Stomach (tissue), 8 donors: ENCODE measurements at regions not wholly inside any gene's neighbourhood (a gene's known extent, or its start where the extent isn't known, plus 50 kb on each side); places are given as distances from the start of the nearest gene placed in this dataset.

Experiments used
- DNase-seq, 2 donors: peaks; one replicate each; pipeline versions ENCODE4 v3.0.0 to v3.0.0-alpha.2; 2013 to 2019
- H3K27ac ChIP-seq, 5 donors: fragments of 200-600 bp in 4 of 5; sonication (generic) in 4 of 5; one replicate each; pipeline ENCODE4 v1.5.1; 2013 to 2019; ENCODE audit warnings: mild to moderate bottlenecking in 1 of 5, moderate library complexity in 1 of 5
- H3K27me3 ChIP-seq, 3 donors: fragments of 200-600 bp; sonication (generic); one replicate each; pipeline ENCODE4 v1.5.1; 2017 to 2019; ENCODE audit warnings: mixed run types in 1 of 3
- H3K36me3 ChIP-seq, 4 donors: fragments of 200-600 bp; sonication (generic); 1 replicate in 3 of 4; 2 replicates in 1 of 4; pipeline ENCODE4 v1.5.1; 2016 to 2019
- H3K4me1 ChIP-seq, 4 donors: fragments of 200-600 bp; sonication (generic); one replicate each; pipeline ENCODE4 v1.5.1; 2016 to 2019
- H3K4me3 ChIP-seq, 4 donors: fragments of 200-600 bp; sonication (generic) in 3 of 4; one replicate each; pipeline ENCODE4 v1.5.1; 2016 to 2019; ENCODE audit warnings: mild to moderate bottlenecking in 1 of 4
- H3K9me3 ChIP-seq, 4 donors: fragments of 200-600 bp; sonication (generic); one replicate each; pipeline ENCODE4 v1.5.1; 2016 to 2019
- EP300 ChIP-seq: sonication (generic); formaldehyde crosslinking; IDR thresholded peaks from one replicate; pipeline ENCODE4 v1.6.1; 2017; ENCODE audit warnings: antibody characterized with exemption
- POLR2A ChIP-seq, 4 donors: fragments of 450-650 bp; IDR thresholded peaks; one replicate each; pipeline ENCODE4 v1.6.1; 2016; ENCODE audit warnings: antibody characterized with exemption in 4 of 4, control low read depth in 2 of 4, mild to moderate bottlenecking in 1 of 4, moderate library complexity in 1 of 4
- POLR2AphosphoS5 ChIP-seq, 3 donors: sonication (generic); formaldehyde crosslinking; IDR thresholded peaks; one replicate each; pipeline ENCODE4 v1.6.1; 2016; ENCODE audit warnings: antibody characterized with exemption in 3 of 3
- WGBS, 5 donors: extraction: QIAGEN DNeasy Blood & Tissue Kit in 3 of 5; methylation state at CpG; one replicate each; pipeline versions ENCODE4 v1.1.5 to v1.1.7; 2013 to 2018; 5-methylcytosine and 5-hydroxymethylcytosine counted together
- intact Hi-C: fragments of 100-400 bp; cut with DNase I; formaldehyde crosslinking; loops from one replicate; pipeline ENCODE4 v1.15.1; 2023; ENCODE audit warnings: low total_unique reads
- TF ChIP-seq, protein P1 (sequence below), 7 experiments: fragments of 450-650 bp in 4 of 7; fragments of 200-600 bp in 3 of 7; sonication (generic) in 3 of 7; IDR thresholded peaks; one replicate each; pipeline ENCODE4 v1.5.1; 2016 to 2019; ENCODE audit warnings: antibody characterized with exemption in 7 of 7, control low read depth in 2 of 7, mild to moderate bottlenecking in 1 of 7
- donor health status: healthy with polysubstance abuse.
- donor health status: Bipolar disorder and iron deficiency.
- donor health status: healthy.

DNA sequence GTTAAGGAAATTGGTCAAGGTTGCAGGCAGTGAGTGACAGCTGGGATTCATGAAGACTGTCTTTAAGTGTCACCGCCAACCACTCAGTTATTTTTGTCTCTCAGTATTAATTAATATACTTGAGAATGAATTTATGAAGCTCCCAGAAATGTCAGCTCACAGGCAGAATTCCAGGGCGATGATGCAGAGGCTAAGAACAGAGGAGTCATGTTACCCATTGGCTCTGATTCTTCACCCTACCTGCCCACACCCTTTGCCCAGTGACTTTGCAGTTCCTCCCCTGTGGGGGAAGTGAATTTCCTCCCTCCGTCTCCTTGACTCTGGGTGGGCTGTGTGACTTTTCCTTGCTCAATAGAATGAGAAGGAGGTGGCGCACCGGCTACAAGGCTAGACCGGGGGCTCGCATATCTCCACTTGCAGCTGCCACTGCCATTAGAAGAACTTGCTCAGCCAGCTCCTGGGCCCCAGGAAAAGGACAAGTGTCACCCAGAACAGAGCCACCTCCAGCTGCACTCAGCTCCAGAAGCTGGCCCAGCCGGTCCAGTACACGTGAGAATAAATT is 157.1 kb upstream of the PRKCQ start:
- Histone ChIP-seq H3K4me3 (no peak overlapping the region), H3K27ac (no peak overlapping the region), H3K9me3 (no peaks in the 10 kb centered on the region), H3K36me3 (no peaks in the 10 kb centered on the region), H3K27me3 (peaks cover 0 to 28% (median 15%) of the 10 kb centered on the region in 3 donors), H3K4me1 (peaks cover 0 to 18% (median 5%) of the 10 kb centered on the region in 4 donors)
- WGBS, 5 donors, result 44 to 69% (median 53%) methylated on average over 9 of the region's 9 CpGs
- peak in 1 of 2 donors; percentile 38 for DNase-seq
- TF ChIP-seq, protein P1, sequence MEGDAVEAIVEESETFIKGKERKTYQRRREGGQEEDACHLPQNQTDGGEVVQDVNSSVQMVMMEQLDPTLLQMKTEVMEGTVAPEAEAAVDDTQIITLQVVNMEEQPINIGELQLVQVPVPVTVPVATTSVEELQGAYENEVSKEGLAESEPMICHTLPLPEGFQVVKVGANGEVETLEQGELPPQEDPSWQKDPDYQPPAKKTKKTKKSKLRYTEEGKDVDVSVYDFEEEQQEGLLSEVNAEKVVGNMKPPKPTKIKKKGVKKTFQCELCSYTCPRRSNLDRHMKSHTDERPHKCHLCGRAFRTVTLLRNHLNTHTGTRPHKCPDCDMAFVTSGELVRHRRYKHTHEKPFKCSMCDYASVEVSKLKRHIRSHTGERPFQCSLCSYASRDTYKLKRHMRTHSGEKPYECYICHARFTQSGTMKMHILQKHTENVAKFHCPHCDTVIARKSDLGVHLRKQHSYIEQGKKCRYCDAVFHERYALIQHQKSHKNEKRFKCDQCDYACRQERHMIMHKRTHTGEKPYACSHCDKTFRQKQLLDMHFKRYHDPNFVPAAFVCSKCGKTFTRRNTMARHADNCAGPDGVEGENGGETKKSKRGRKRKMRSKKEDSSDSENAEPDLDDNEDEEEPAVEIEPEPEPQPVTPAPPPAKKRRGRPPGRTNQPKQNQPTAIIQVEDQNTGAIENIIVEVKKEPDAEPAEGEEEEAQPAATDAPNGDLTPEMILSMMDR (IDR thresholded peaks at IDR 0.05), result no peak
- TF ChIP-seq EP300 (no peak), POLR2AphosphoS5 (IDR thresholded peaks at IDR 0.05) (no peak), POLR2A (IDR thresholded peaks at IDR 0.05) (no peak)
- intact Hi-C loops, result no loop called here

DNA sequence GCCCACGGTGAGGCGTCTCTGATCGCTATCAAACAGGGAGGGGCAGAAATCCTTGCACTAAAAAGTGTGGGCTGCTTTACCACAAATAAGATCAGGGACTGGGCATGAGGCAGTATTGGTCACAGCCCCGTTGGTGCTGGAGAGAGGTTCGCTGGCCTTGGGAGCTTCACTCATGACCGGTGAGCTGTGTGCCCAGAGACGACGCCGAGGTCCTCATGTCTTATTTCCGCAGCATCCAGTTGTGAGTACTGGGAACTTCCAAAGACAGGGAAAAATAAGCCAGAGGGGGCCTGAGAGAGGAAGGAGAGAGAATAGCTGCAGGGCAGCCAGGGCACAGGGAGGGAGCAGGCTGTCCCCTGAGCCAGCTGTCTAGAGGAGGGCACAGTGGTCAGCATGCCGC is 154.2 kb upstream of the PRKCQ start:
- no peak for DNase-seq
- H3K4me3 ChIP-seq, result no peak overlapping the region
- WGBS, 5 donors, result 73 to 81% (median 76%) methylated on average over 11 of the region's 11 CpGs
- H3K27me3 ChIP-seq, result peaks cover 0 to 50% (median 15%) of the 10 kb centered on the region in 3 donors
- H3K27ac ChIP-seq, result no peak overlapping the region
- intact Hi-C loops, result no loop called here
- H3K36me3 ChIP-seq, result no peaks in the 10 kb centered on the region
- TF ChIP-seq, protein P1 (IDR thresholded peaks at IDR 0.05), result no peak
- TF ChIP-seq POLR2AphosphoS5 (IDR thresholded peaks at IDR 0.05) (no peak), POLR2A (IDR thresholded peaks at IDR 0.05) (no peak), EP300 (no peak)
- H3K4me1 ChIP-seq, result peaks cover 0 to 11% (median 5%) of the 10 kb centered on the region in 4 donors
- H3K9me3 ChIP-seq, result no peaks in the 10 kb centered on the region

- WGBS, 5 donors, result 8 to 19% (median 16%) methylated on average over 7 of the region's 7 CpGs
- TF ChIP-seq, protein P1 (IDR thresholded peaks at IDR 0.05), result no peak
- TF ChIP-seq POLR2A (IDR thresholded peaks at IDR 0.05) (no peak), POLR2AphosphoS5 (IDR thresholded peaks at IDR 0.05) (no peak), EP300 (no peak)
- DNase-seq, result peak in 1 of 2 donors; percentile 65
- Histone ChIP-seq H3K27me3 (peaks cover 0 to 72% (median 5%) of the 10 kb centered on the region in 3 donors), H3K27ac (no peak overlapping the region), H3K9me3 (no peaks in the 10 kb centered on the region), H3K36me3 (no peaks in the 10 kb centered on the region), H3K4me3 (no peak overlapping the region), H3K4me1 (no peaks in the 10 kb centered on the region)
- intact Hi-C loops, result no loop called here
Observed at GRCh38 chr10:6729861-6730344, 149.8 kb upstream of the PRKCQ start.

- Histone ChIP-seq H3K27me3 (peaks cover 0 to 71% (median under 1%) of the 10 kb centered on the region in 3 donors), H3K4me1 (no peaks in the 10 kb centered on the region), H3K9me3 (no peaks in the 10 kb centered on the region), H3K27ac (no peak overlapping the region), H3K36me3 (no peaks in the 10 kb centered on the region), H3K4me3 (no peak overlapping the region)
- intact Hi-C loops, result no loop called here
- TF ChIP-seq POLR2AphosphoS5 (IDR thresholded peaks at IDR 0.05) (no peak), EP300 (no peak), POLR2A (IDR thresholded peaks at IDR 0.05) (no peak)
- TF ChIP-seq, protein P1 (IDR thresholded peaks at IDR 0.05), result no peak
- WGBS, 5 donors, result 45 to 56% (median 46%) methylated on average over 6 of the region's 6 CpGs
- no peak for DNase-seq
Observed at GRCh38 chr10:6729071-6729774, 149.1 kb upstream of the PRKCQ start.
